MM.1S (cell line): ENCODE measurements at regions not wholly inside any gene's neighbourhood (a gene's known extent, or its start where the extent isn't known, plus 50 kb on each side); places are given as distances from the start of the nearest gene placed in this dataset.

Source experiments
- DNase-seq: peaks from one replicate; pipeline ENCODE4 v3.0.0-alpha.2; 2015
- H2AFZ ChIP-seq: fragments of 300-600 bp; sonication (generic); 2 replicates; pipeline ENCODE4 v1.6.0; 2016; ENCODE audit warnings: antibody characterized with exemption, low read length
- H3F3A ChIP-seq: fragments of 300-600 bp; sonication (generic); 2 replicates; pipeline ENCODE4 v1.6.1; 2016; ENCODE audit warnings: mild to moderate bottlenecking, antibody characterized with exemption, low read length, moderate library complexity, mixed read lengths; ENCODE audit not compliant: insufficient read depth
- H3K27ac ChIP-seq: fragments of 300-600 bp; sonication (generic); 2 replicates; pipeline ENCODE4 v1.5.1; 2016; ENCODE audit warnings: mild to moderate bottlenecking, low read length
- H3K27me3 ChIP-seq: fragments of 300-600 bp; sonication (generic); replicated peaks from 2 replicates; pipeline ENCODE4 v1.6.0; 2016; ENCODE audit warnings: low read length; ENCODE audit not compliant: insufficient read depth
- H3K36me3 ChIP-seq: fragments of 300-600 bp; sonication (generic); replicated peaks from 2 replicates; pipeline ENCODE4 v1.6.1; 2016; ENCODE audit warnings: mild to moderate bottlenecking, low read length, mixed read lengths; ENCODE audit not compliant: insufficient read depth
- H3K4me1 ChIP-seq: fragments of 300-600 bp; sonication (generic); 2 replicates; pipeline ENCODE4 v1.6.1; 2016; ENCODE audit warnings: low read length, mixed read lengths
- H3K4me2 ChIP-seq: fragments of 300-600 bp; sonication (generic); 2 replicates; pipeline ENCODE4 v1.6.0; 2016; ENCODE audit warnings: low read depth, low read length
- H3K4me3 ChIP-seq: fragments of 300-600 bp; sonication (generic); 2 replicates; pipeline ENCODE4 v1.5.1; 2016; ENCODE audit warnings: low read length, mixed read lengths
- H3K79me2 ChIP-seq: fragments of 300-600 bp; sonication (generic); 2 replicates; pipeline ENCODE4 v1.6.1; 2016; ENCODE audit warnings: mixed run types, low read length, mixed read lengths
- H3K9ac ChIP-seq: fragments of 300-600 bp; sonication (generic); 2 replicates; pipeline ENCODE4 v1.6.1; 2016; ENCODE audit warnings: low read length, mixed read lengths
- H3K9me2 ChIP-seq: fragments of 300-600 bp; sonication (generic); replicated peaks from 2 replicates; pipeline ENCODE4 v1.6.1; 2016; ENCODE audit warnings: mild to moderate bottlenecking, low read length, mixed read lengths; ENCODE audit not compliant: insufficient read depth
- H3K9me3 ChIP-seq: fragments of 300-600 bp; sonication (generic); replicated peaks from 2 replicates; pipeline ENCODE4 v1.6.1; 2016; ENCODE audit warnings: mild to moderate bottlenecking, low read length, mixed read lengths; ENCODE audit not compliant: insufficient read depth
- H4K20me1 ChIP-seq: fragments of 300-600 bp; sonication (generic); 2 replicates; pipeline ENCODE4 v1.6.1; 2016; ENCODE audit warnings: mild to moderate bottlenecking, low read length, moderate library complexity, mixed read lengths; ENCODE audit not compliant: insufficient read depth
- CTCF ChIP-seq: fragments of 300-600 bp; sonication (generic); IDR thresholded peaks from 2 replicates; pipeline ENCODE4 v1.5.1; 2016; ENCODE audit warnings: antibody characterized with exemption, low read length, mixed read lengths
- EZH2 ChIP-seq: fragments of 300-600 bp; sonication (generic); optimal IDR thresholded peaks from 2 replicates; pipeline ENCODE3; 2017; ENCODE audit warnings: low read depth, mild to moderate bottlenecking, antibody characterized with exemption, low read length, mixed read lengths
- EZH2phosphoT487 ChIP-seq: fragments of 300-600 bp; sonication (generic); IDR thresholded peaks from 2 replicates; pipeline ENCODE4 v1.6.1; 2018; ENCODE audit warnings: antibody characterized with exemption, low read length

- DNase-seq = peak; percentile 57
- Histone ChIP-seq H2AFZ (no peak overlapping the region), H3K79me2 (no peaks in the 10 kb centered on the region), H3K9me2 (no peaks in the 10 kb centered on the region), H3K9me3 (no peaks in the 10 kb centered on the region), H3K27me3 (no peaks in the 10 kb centered on the region), H3K4me1 (peaks cover 5% of the 10 kb centered on the region; the same call in 1 of the 2 replicates), H3K9ac (no peak overlapping the region), H3K4me2 (peak overlapping the region; percentile 58; the same call in 1 of the 2 replicates), H3K36me3 (no peaks in the 10 kb centered on the region), H4K20me1 (no peaks in the 10 kb centered on the region), H3K4me3 (peak overlapping the region; percentile 49), H3K27ac (no peak overlapping the region), H3F3A (no peaks in the 10 kb centered on the region)
- TF ChIP-seq CTCF = peak; percentile 50
- TF ChIP-seq EZH2phosphoT487 = no peak
- TF ChIP-seq EZH2 = no peak
Observed at GRCh38 chr4:156677131-156677531, 294.5 kb downstream of the PDGFC start.

- Histone ChIP-seq H3K4me2 (no peak overlapping the region), H3K9me3 (no peaks in the 10 kb centered on the region), H3K27ac (no peak overlapping the region), H2AFZ (no peak overlapping the region), H4K20me1 (no peaks in the 10 kb centered on the region), H3K4me1 (peaks cover 5% of the 10 kb centered on the region; the same call in 1 of the 2 replicates), H3K36me3 (no peaks in the 10 kb centered on the region), H3K9me2 (no peaks in the 10 kb centered on the region), H3K27me3 (no peaks in the 10 kb centered on the region), H3K79me2 (no peaks in the 10 kb centered on the region), H3K9ac (no peak overlapping the region), H3K4me3 (no peak overlapping the region), H3F3A (no peaks in the 10 kb centered on the region)
- DNase-seq = no peak
- no peak for TF ChIP-seq CTCF
- no peak for TF ChIP-seq EZH2
- no peak for TF ChIP-seq EZH2phosphoT487
Observed at GRCh38 chr4:156676116-156676851, 295.3 kb downstream of the PDGFC start.

GRCh38 chr4:156673483-156673882, 298.1 kb downstream of the PDGFC start:
- Histone ChIP-seq H3K4me2 (no peak overlapping the region), H4K20me1 (no peaks in the 10 kb centered on the region), H3K36me3 (no peaks in the 10 kb centered on the region), H3K9me3 (no peaks in the 10 kb centered on the region), H3K9ac (no peak overlapping the region), H3K79me2 (no peaks in the 10 kb centered on the region), H3K27me3 (no peaks in the 10 kb centered on the region), H3K4me3 (no peak overlapping the region), H3K4me1 (peaks cover 2% of the 10 kb centered on the region; the same call in 1 of the 2 replicates), H3F3A (no peaks in the 10 kb centered on the region), H3K9me2 (no peaks in the 10 kb centered on the region), H2AFZ (no peak overlapping the region), H3K27ac (no peak overlapping the region)
- no peak for TF ChIP-seq EZH2
- no peak for TF ChIP-seq CTCF
- no peak for TF ChIP-seq EZH2phosphoT487
- DNase-seq = no peak
